ENCODE measurements at regions not wholly inside any gene's neighbourhood (a gene's known extent, or its start where the extent isn't known, plus 50 kb on each side); places are given as distances from the start of the nearest gene placed in this dataset.

GRCh38 chr2:56118474-56118873 is 65.3 kb upstream of the CCDC85A start:
- Histone ChIP-seq H3K9me3 (no peaks in the 10 kb centered on the region), H3K4me3 (no peak overlapping the region), H3K36me3 (replicated peaks in 1 of 2; ENCODE audit: insufficient read depth in 1 of 2, low read depth in 2 of 2) (no peaks in the 10 kb centered on the region), H3K27ac (no peak overlapping the region), H3K4me1 (no peaks in the 10 kb centered on the region), H3K27me3 (no peaks in the 10 kb centered on the region)
- DNase-seq = no peak
- 66 to 84% methylated on average over 4 of the region's 4 CpGs for WGBS, 2 donors
- TF ChIP-seq CTCF (IDR thresholded peaks at IDR 0.05) (no peak), POLR2A (IDR thresholded peaks at IDR 0.05) (no peak)
- intact Hi-C loops (cut with DNase I) = no loop called here
- ATAC-seq = no peak

- Histone ChIP-seq H3K27me3 (no peaks in the 10 kb centered on the region), H3K4me1 (no peaks in the 10 kb centered on the region), H3K36me3 (replicated peaks in 1 of 2; ENCODE audit: insufficient read depth in 1 of 2, low read depth in 2 of 2) (no peaks in the 10 kb centered on the region), H3K9me3 (no peaks in the 10 kb centered on the region), H3K27ac (no peak overlapping the region), H3K4me3 (no peak overlapping the region)
- no peak for DNase-seq
- intact Hi-C loops (cut with DNase I) = no loop called here
- WGBS, 2 donors = 80 to 92% methylated on average over 1 of the region's 1 CpG
- no peak for ATAC-seq
- TF ChIP-seq POLR2A (IDR thresholded peaks at IDR 0.05) = no peak
- TF ChIP-seq CTCF (IDR thresholded peaks at IDR 0.05) = no peak
These were observed 61.8 kb upstream of the CCDC85A start for GRCh38 chr2:56121995-56122394.

- Histone ChIP-seq H3K27ac (no peak overlapping the region), H3K36me3 (replicated peaks in 1 of 2; ENCODE audit: insufficient read depth in 1 of 2, low read depth in 2 of 2) (no peaks in the 10 kb centered on the region), H3K27me3 (no peaks in the 10 kb centered on the region), H3K4me3 (no peak overlapping the region), H3K4me1 (no peaks in the 10 kb centered on the region), H3K9me3 (no peaks in the 10 kb centered on the region)
- intact Hi-C loops (cut with DNase I) = no loop called here
- no peak for DNase-seq
- 92 to 94% methylated on average over 1 of the region's 1 CpG for WGBS, 2 donors
- no peak for TF ChIP-seq POLR2A (IDR thresholded peaks at IDR 0.05)
- TF ChIP-seq CTCF (IDR thresholded peaks at IDR 0.05) = no peak
- no peak for ATAC-seq
These were observed 60.3 kb upstream of the CCDC85A start for GRCh38 chr2:56123538-56123937.

GRCh38 chr2:56127010-56127409 is 56.8 kb upstream of the CCDC85A start:
- no peak for TF ChIP-seq POLR2A (IDR thresholded peaks at IDR 0.05)
- TF ChIP-seq CTCF (IDR thresholded peaks at IDR 0.05) = no peak
- Histone ChIP-seq H3K9me3 (no peaks in the 10 kb centered on the region), H3K27me3 (no peaks in the 10 kb centered on the region), H3K36me3 (replicated peaks in 1 of 2; ENCODE audit: insufficient read depth in 1 of 2, low read depth in 2 of 2) (no peaks in the 10 kb centered on the region), H3K27ac (no peak overlapping the region), H3K4me1 (no peaks in the 10 kb centered on the region), H3K4me3 (no peak overlapping the region)
- intact Hi-C loops (cut with DNase I) = no loop called here
- DNase-seq (no peak), ATAC-seq (no peak)
- WGBS, 2 donors = 47 to 70% methylated on average over 1 of the region's 1 CpG

GRCh38 chr2:56127463-56128152 is 56.2 kb upstream of the CCDC85A start:
- H3K4me3 ChIP-seq = no peak overlapping the region
- DNase-seq = peak in 2 of 4 donors; percentile 16 to 20
- intact Hi-C loops (cut with DNase I) = no loop called here
- H3K9me3 ChIP-seq = no peaks in the 10 kb centered on the region
- H3K4me1 ChIP-seq = no peaks in the 10 kb centered on the region
- no peaks in the 10 kb centered on the region for H3K36me3 ChIP-seq (replicated peaks in 1 of 2; ENCODE audit: insufficient read depth in 1 of 2, low read depth in 2 of 2)
- H3K27ac ChIP-seq = no peak overlapping the region
- H3K27me3 ChIP-seq = no peaks in the 10 kb centered on the region
- ATAC-seq = no peak
- 57 to 58% methylated on average over 6 of the region's 6 CpGs for WGBS, 2 donors
- TF ChIP-seq POLR2A (IDR thresholded peaks at IDR 0.05) (no peak), CTCF (IDR thresholded peaks at IDR 0.05) (no peak)
